WTC11 (cell line): ENCODE measurements at regions not wholly inside any gene's neighbourhood (a gene's known extent, or its start where the extent isn't known, plus 50 kb on each side); places are given as distances from the start of the nearest gene placed in this dataset.

Source experiments
- AFF4 ChIP-seq: sonication (generic); formaldehyde crosslinking; IDR thresholded peaks from 2 replicates; pipeline ENCODE4 v1.8.1; 2023; ENCODE audit warnings: mild to moderate bottlenecking, missing genetic modification reagents, borderline replicate concordance
- IRF2 ChIP-seq: sonication (generic); formaldehyde crosslinking; IDR thresholded peaks from 2 replicates; pipeline ENCODE4 v1.8.0; 2022; ENCODE audit warnings: low read depth, missing genetic modification reagents, borderline replicate concordance
- JUN ChIP-seq: sonication (generic); formaldehyde crosslinking; IDR thresholded peaks from 2 replicates; pipeline ENCODE4 v1.8.0; 2023; ENCODE audit warnings: mild to moderate bottlenecking, missing genetic modification reagents
- SP1 ChIP-seq: sonication (generic); formaldehyde crosslinking; conservative IDR thresholded peaks from 2 replicates; pipeline ENCODE4 v1.8.1; 2022; ENCODE audit warnings: missing genetic modification reagents
- TP53 ChIP-seq: sonication (generic); formaldehyde crosslinking; IDR thresholded peaks from 2 replicates; pipeline ENCODE4 v1.8.1; 2023; ENCODE audit warnings: mild to moderate bottlenecking, missing genetic modification reagents
- ZNF232 ChIP-seq: sonication (generic); formaldehyde crosslinking; IDR thresholded peaks from 2 replicates; pipeline ENCODE4 v1.8.0; 2022; ENCODE audit warnings: mild to moderate bottlenecking, missing genetic modification reagents
- ZNF532 ChIP-seq: fragments of 250-450 bp; sonication (Bioruptor Pico); IDR thresholded peaks from 2 replicates; pipeline ENCODE4 v1.9.0; 2021; ENCODE audit warnings: mild to moderate bottlenecking, borderline replicate concordance
- TF ChIP-seq, protein P1 (sequence below): fragments of 200-600 bp; IDR thresholded peaks from 2 replicates; pipeline ENCODE4 v1.8.0; 2022; ENCODE audit warnings: antibody characterized with exemption
- TF ChIP-seq, protein P2 (sequence below): sonication (generic); formaldehyde crosslinking; IDR thresholded peaks from 2 replicates; pipeline ENCODE4 v1.8.1; 2022; ENCODE audit warnings: low read depth, missing genetic modification reagents, borderline replicate concordance

- TF ChIP-seq, protein P1, sequence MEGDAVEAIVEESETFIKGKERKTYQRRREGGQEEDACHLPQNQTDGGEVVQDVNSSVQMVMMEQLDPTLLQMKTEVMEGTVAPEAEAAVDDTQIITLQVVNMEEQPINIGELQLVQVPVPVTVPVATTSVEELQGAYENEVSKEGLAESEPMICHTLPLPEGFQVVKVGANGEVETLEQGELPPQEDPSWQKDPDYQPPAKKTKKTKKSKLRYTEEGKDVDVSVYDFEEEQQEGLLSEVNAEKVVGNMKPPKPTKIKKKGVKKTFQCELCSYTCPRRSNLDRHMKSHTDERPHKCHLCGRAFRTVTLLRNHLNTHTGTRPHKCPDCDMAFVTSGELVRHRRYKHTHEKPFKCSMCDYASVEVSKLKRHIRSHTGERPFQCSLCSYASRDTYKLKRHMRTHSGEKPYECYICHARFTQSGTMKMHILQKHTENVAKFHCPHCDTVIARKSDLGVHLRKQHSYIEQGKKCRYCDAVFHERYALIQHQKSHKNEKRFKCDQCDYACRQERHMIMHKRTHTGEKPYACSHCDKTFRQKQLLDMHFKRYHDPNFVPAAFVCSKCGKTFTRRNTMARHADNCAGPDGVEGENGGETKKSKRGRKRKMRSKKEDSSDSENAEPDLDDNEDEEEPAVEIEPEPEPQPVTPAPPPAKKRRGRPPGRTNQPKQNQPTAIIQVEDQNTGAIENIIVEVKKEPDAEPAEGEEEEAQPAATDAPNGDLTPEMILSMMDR = no peak
- TF ChIP-seq ZNF232 (no peak), IRF2 (CRISPR knock-in tag) (no peak), AFF4 (CRISPR knock-in tag) (no peak), ZNF532 (CRISPR knock-in tag) (no peak), TP53 (CRISPR knock-in tag) (no peak), SP1 (CRISPR knock-in tag) (no peak), JUN (no peak)
- TF ChIP-seq, protein P2, sequence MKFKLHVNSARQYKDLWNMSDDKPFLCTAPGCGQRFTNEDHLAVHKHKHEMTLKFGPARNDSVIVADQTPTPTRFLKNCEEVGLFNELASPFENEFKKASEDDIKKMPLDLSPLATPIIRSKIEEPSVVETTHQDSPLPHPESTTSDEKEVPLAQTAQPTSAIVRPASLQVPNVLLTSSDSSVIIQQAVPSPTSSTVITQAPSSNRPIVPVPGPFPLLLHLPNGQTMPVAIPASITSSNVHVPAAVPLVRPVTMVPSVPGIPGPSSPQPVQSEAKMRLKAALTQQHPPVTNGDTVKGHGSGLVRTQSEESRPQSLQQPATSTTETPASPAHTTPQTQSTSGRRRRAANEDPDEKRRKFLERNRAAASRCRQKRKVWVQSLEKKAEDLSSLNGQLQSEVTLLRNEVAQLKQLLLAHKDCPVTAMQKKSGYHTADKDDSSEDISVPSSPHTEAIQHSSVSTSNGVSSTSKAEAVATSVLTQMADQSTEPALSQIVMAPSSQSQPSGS = no peak
Measured at GRCh38 chr4:17418010-17418409, 93.9 kb downstream of the QDPR start.
